SK-N-SH treated with all-trans-retinoic acid at 6 μM for 48 hours (cell line): ENCODE measurements at regions not wholly inside any gene's neighbourhood (a gene's known extent, or its start where the extent isn't known, plus 50 kb on each side); places are given as distances from the start of the nearest gene placed in this dataset.

Source experiments
- SNAI2 ChIP-seq: fragments of 250-450 bp; sonication (Bioruptor Pico); IDR thresholded peaks from 2 replicates; pipeline ENCODE4 v1.5.0; 2020; ENCODE audit warnings: mild to moderate bottlenecking, moderate library complexity
- ZFP3 ChIP-seq: fragments of 250-450 bp; sonication (Bioruptor Pico); IDR thresholded peaks from 2 replicates; pipeline ENCODE4 v1.5.0; 2020; ENCODE audit warnings: mild to moderate bottlenecking, moderate library complexity

GRCh38 chr12:89166525-89166934 is 185.8 kb downstream of the DUSP6 start:
- TF ChIP-seq SNAI2 (CRISPR knock-in tag) (no peak), ZFP3 (CRISPR knock-in tag) (no peak)
